CD14-positive monocyte (primary cell): ENCODE measurements at regions not wholly inside any gene's neighbourhood (a gene's known extent, or its start where the extent isn't known, plus 50 kb on each side); places are given as distances from the start of the nearest gene placed in this dataset.

Source experiments
- DNase-seq, 3 donors: peaks; one replicate each; pipeline ENCODE4 v3.0.0-alpha.2; 2011 to 2022
- H2AFZ ChIP-seq: 2 replicates; pipeline ENCODE4 v1.6.0; 2012; ENCODE audit warnings: mild to moderate bottlenecking, low read depth, low read length, inconsistent platforms; ENCODE audit not compliant: insufficient read depth, poor library complexity, severe bottlenecking
- H3K27ac ChIP-seq, 2 donors: 1 replicate in 1 of 2; 2 replicates in 1 of 2; pipeline ENCODE4 v1.5.1; 2012 to 2013; ENCODE audit warnings: low read length in 2 of 2, control low read depth in 1 of 2, inconsistent platforms in 1 of 2, low read depth in 1 of 2, mild to moderate bottlenecking in 1 of 2
- H3K27me3 ChIP-seq, 2 donors: one replicate each; pipeline versions ENCODE4 v1.6.0 to v1.6.1; 2011 to 2013; ENCODE audit warnings: low read length in 2 of 2; ENCODE audit not compliant: control insufficient read depth in 2 of 2, insufficient read depth in 2 of 2
- H3K36me3 ChIP-seq, 2 donors: replicated peaks in 1 of 2; 1 replicate in 1 of 2; 2 replicates in 1 of 2; pipeline versions ENCODE4 v1.5.1 to v1.6.1; 2012 to 2013; ENCODE audit warnings: low read length in 2 of 2, control low read depth in 1 of 2, inconsistent platforms in 1 of 2, mild to moderate bottlenecking in 1 of 2; ENCODE audit not compliant: insufficient read depth in 2 of 2, control insufficient read depth in 1 of 2
- H3K4me1 ChIP-seq, 2 donors: 1 replicate in 1 of 2; 2 replicates in 1 of 2; pipeline versions ENCODE4 v1.5.1 to v1.6.1; 2012 to 2013; ENCODE audit warnings: low read length in 2 of 2, control low read depth in 1 of 2, inconsistent platforms in 1 of 2, mild to moderate bottlenecking in 1 of 2, moderate library complexity in 1 of 2; ENCODE audit not compliant: insufficient read depth in 2 of 2, control insufficient read depth in 1 of 2
- H3K4me2 ChIP-seq: replicated peaks from 2 replicates; pipeline ENCODE3; 2012; ENCODE audit warnings: low read length, moderate library complexity, mild to moderate bottlenecking; ENCODE audit not compliant: poor library complexity, severe bottlenecking; ENCODE audit errors: extremely low read depth
- H3K4me3 ChIP-seq, 3 experiments: fragments of 200-600 bp in 1 of 3; sonication (generic) in 1 of 3; replicated peaks in 1 of 3; 1 replicate in 2 of 3; 2 replicates in 1 of 3; pipeline ENCODE4 v1.5.1; 2011 to 2013; ENCODE audit warnings: low read length in 3 of 3, mild to moderate bottlenecking in 3 of 3, control low read depth in 2 of 3, low read depth in 2 of 3, inconsistent platforms in 1 of 3, moderate library complexity in 1 of 3
- H3K79me2 ChIP-seq: 2 replicates; pipeline ENCODE4 v1.6.0; 2012; ENCODE audit warnings: mild to moderate bottlenecking, control low read depth, inconsistent platforms, low read length, moderate library complexity; ENCODE audit not compliant: insufficient read depth
- H3K9ac ChIP-seq: 2 replicates; pipeline ENCODE4 v1.6.0; 2017; ENCODE audit warnings: low read length, mild to moderate bottlenecking; ENCODE audit not compliant: insufficient read depth, poor library complexity, severe bottlenecking
- H3K9me3 ChIP-seq, 2 donors: replicated peaks in 1 of 2; 1 replicate in 1 of 2; 2 replicates in 1 of 2; pipeline versions ENCODE4 v1.5.1 to v1.6.1; 2012 to 2013; ENCODE audit warnings: low read length in 2 of 2, control low read depth in 1 of 2; ENCODE audit not compliant: control insufficient read depth in 1 of 2, insufficient read depth in 1 of 2
- H4K20me1 ChIP-seq: 2 replicates; pipeline ENCODE4 v1.6.0; 2012; ENCODE audit warnings: mild to moderate bottlenecking, low read length, control low read depth, moderate library complexity; ENCODE audit not compliant: insufficient read depth
- H3K27ac Mint-ChIP-seq, 7 donors: one replicate each; pipeline ENCODE4 v1.8.0; 2020; ENCODE audit warnings: mild to moderate bottlenecking in 7 of 7, mixed read lengths in 7 of 7, moderate library complexity in 6 of 7, inconsistent platforms in 2 of 7
- H3K27me3 Mint-ChIP-seq, 3 donors: one replicate each; pipeline ENCODE4 v1.8.0; 2021 to 2022; ENCODE audit warnings: low read depth in 3 of 3, mild to moderate bottlenecking in 3 of 3, mixed read lengths in 3 of 3, moderate library complexity in 3 of 3, inconsistent platforms in 1 of 3
- H3K36me3 Mint-ChIP-seq, 2 donors: one replicate each; pipeline ENCODE4 v1.8.0; 2020; ENCODE audit warnings: mixed read lengths in 2 of 2, inconsistent platforms in 1 of 2, mild to moderate bottlenecking in 1 of 2
- H3K4me1 Mint-ChIP-seq: one replicate; pipeline ENCODE4 v1.8.0; 2020; ENCODE audit warnings: mild to moderate bottlenecking, mixed read lengths
- H3K4me3 Mint-ChIP-seq, 2 donors: one replicate each; pipeline ENCODE4 v1.8.0; 2020; ENCODE audit warnings: mild to moderate bottlenecking in 2 of 2, mixed read lengths in 2 of 2, moderate library complexity in 1 of 2
- H3K9me3 Mint-ChIP-seq, 7 donors: one replicate each; pipeline ENCODE4 v1.8.0; 2020 to 2022; ENCODE audit warnings: mixed read lengths in 7 of 7, mild to moderate bottlenecking in 6 of 7, moderate library complexity in 6 of 7, inconsistent platforms in 2 of 7
- WGBS: methylation state at CpG from one replicate; pipeline ENCODE4 v1.1.5; 2013; ENCODE audit warnings: missing lambda C conversion rate; ENCODE audit not compliant: insufficient coverage; 5-methylcytosine and 5-hydroxymethylcytosine counted together
- intact Hi-C, 2 donors: fragments of 100-400 bp; cut with micrococcal nuclease; formaldehyde crosslinking; loops; one replicate each; pipeline versions ENCODE4 v1.15.0 to v1.15.1; 2023
- TF ChIP-seq, protein P1 (sequence below): fragments of 200-600 bp; IDR thresholded peaks from one replicate; pipeline ENCODE4 v1.8.0; 2022; ENCODE audit warnings: antibody characterized with exemption, mild to moderate bottlenecking

GRCh38 chr18:40938615-40939014, 1016.4 kb upstream of the PIK3C3 start:
- Mint-ChIP-seq H3K9me3 (peaks cover 0 to 2% (median 0%) of the 10 kb centered on the region in 7 donors), H3K36me3 (no peaks in the 10 kb centered on the region)

DNA sequence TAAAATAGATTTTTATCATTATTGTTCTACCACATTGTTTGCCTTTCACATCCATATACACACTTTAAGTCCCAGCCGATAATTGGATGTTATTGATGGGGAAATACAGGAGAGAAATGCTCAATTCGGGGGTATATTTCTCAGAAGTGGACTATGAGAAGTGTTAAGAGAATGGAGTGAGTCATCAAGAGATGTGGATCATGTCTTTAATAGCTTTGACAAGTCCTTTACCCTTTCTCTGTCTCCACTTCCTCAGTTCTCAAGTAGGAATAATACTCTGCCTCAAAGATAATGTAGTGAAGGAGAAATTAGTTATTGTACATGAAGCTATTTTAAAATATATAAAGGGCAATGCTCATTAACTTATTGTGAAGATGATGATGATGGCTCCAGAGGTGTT, 1017.6 kb upstream of the PIK3C3 start:
- Mint-ChIP-seq H3K4me3 (no peak overlapping the region), H3K27me3 (peaks cover 0 to 3% (median 2%) of the 10 kb centered on the region in 3 donors), H3K27ac (no peak overlapping the region), H3K36me3 (no peaks in the 10 kb centered on the region), H3K4me1 (no peaks in the 10 kb centered on the region), H3K9me3 (no peaks in the 10 kb centered on the region)
- H4K20me1 ChIP-seq = no peaks in the 10 kb centered on the region
- H3K27me3 ChIP-seq = no peaks in the 10 kb centered on the region
- TF ChIP-seq, protein P1, sequence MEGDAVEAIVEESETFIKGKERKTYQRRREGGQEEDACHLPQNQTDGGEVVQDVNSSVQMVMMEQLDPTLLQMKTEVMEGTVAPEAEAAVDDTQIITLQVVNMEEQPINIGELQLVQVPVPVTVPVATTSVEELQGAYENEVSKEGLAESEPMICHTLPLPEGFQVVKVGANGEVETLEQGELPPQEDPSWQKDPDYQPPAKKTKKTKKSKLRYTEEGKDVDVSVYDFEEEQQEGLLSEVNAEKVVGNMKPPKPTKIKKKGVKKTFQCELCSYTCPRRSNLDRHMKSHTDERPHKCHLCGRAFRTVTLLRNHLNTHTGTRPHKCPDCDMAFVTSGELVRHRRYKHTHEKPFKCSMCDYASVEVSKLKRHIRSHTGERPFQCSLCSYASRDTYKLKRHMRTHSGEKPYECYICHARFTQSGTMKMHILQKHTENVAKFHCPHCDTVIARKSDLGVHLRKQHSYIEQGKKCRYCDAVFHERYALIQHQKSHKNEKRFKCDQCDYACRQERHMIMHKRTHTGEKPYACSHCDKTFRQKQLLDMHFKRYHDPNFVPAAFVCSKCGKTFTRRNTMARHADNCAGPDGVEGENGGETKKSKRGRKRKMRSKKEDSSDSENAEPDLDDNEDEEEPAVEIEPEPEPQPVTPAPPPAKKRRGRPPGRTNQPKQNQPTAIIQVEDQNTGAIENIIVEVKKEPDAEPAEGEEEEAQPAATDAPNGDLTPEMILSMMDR = no peak
- WGBS = no CpG with 5 or more reads among the region's 2 CpGs
- no peaks in the 10 kb centered on the region for H3K36me3 ChIP-seq
- intact Hi-C loops = no loop called here
- no peak overlapping the region for H3K4me2 ChIP-seq
- H3K4me1 ChIP-seq = no peaks in the 10 kb centered on the region
- no peak overlapping the region for H3K9ac ChIP-seq
- no peak for DNase-seq
- H3K9me3 ChIP-seq = no peaks in the 10 kb centered on the region
- H3K79me2 ChIP-seq = no peaks in the 10 kb centered on the region
- H3K4me3 ChIP-seq = no peak overlapping the region
- H3K27ac ChIP-seq = no peak overlapping the region
- no peak overlapping the region for H2AFZ ChIP-seq

More at GRCh38 chr18:40938615-40939014, 1016.4 kb upstream of the PIK3C3 start:
- Histone ChIP-seq H4K20me1 (no peaks in the 10 kb centered on the region), H3K79me2 (no peaks in the 10 kb centered on the region), H3K27me3 (no peaks in the 10 kb centered on the region), H3K9me3 (no peaks in the 10 kb centered on the region), H3K4me2 (no peak overlapping the region), H2AFZ (no peak overlapping the region), H3K36me3 (no peaks in the 10 kb centered on the region), H3K9ac (no peak overlapping the region), H3K4me3 (no peak overlapping the region), H3K27ac (no peak overlapping the region), H3K4me1 (no peaks in the 10 kb centered on the region)
- no peak overlapping the region for H3K4me3 Mint-ChIP-seq
- peaks cover 0 to 3% (median 2%) of the 10 kb centered on the region in 3 donors for H3K27me3 Mint-ChIP-seq
- no peak for DNase-seq
- no CpG with 5 or more reads among the region's 2 CpGs for WGBS
- TF ChIP-seq, protein P1 = no peak
- no peak overlapping the region for H3K27ac Mint-ChIP-seq
- intact Hi-C loops = no loop called here
- H3K4me1 Mint-ChIP-seq = no peaks in the 10 kb centered on the region
